ENCODE measurements at regions not wholly inside any gene's neighbourhood (a gene's known extent, or its start where the extent isn't known, plus 50 kb on each side); places are given as distances from the start of the nearest gene placed in this dataset.

- TF ChIP-seq CTCF (IDR thresholded peaks at IDR 0.05; ENCODE audit: low read depth, low read length) = no peak
- TF ChIP-seq EZH2phosphoT487 (IDR thresholded peaks at IDR 0.05; ENCODE audit: low read depth) = no peak
Measured at GRCh38 chr3:56911363-56911762, 109.6 kb upstream of the ARHGEF3 start.
